Activated naive CD4-positive, alpha-beta T cell treated with anti-CD3 and anti-CD28 coated beads for 36 hours (primary cell): ENCODE measurements at regions not wholly inside any gene's neighbourhood (a gene's known extent, or its start where the extent isn't known, plus 50 kb on each side); places are given as distances from the start of the nearest gene placed in this dataset.
"Not testable (repeated sequence)": the region's sequence is repeated elsewhere in the genome, so short reads cannot be mapped to it uniquely, and the experiment has no call there.

Experiments used
- CTCF ChIA-PET: fragments of 350-600 bp; sonication (Branson Sonifier 250); formaldehyde crosslinking; loops from one replicate; lab custom pipeline; 2021; ENCODE audit warnings: antibody characterized with exemption; lab: Charles Lee
- DNase-seq: peaks from one replicate; pipeline ENCODE4 v3.0.0-alpha.2; 2020
- H3K27ac Mint-ChIP-seq: one replicate; pipeline ENCODE4 v1.8.0; 2021; ENCODE audit warnings: mild to moderate bottlenecking, mixed read lengths
- H3K27me3 Mint-ChIP-seq: one replicate; pipeline ENCODE4 v1.8.0; 2021; ENCODE audit warnings: low read depth, mixed read lengths
- H3K36me3 Mint-ChIP-seq: one replicate; pipeline ENCODE4 v1.8.0; 2021; ENCODE audit warnings: low read depth, mixed read lengths
- H3K4me1 Mint-ChIP-seq: one replicate; pipeline ENCODE4 v1.8.0; 2021; ENCODE audit warnings: low read depth, mixed read lengths
- H3K4me3 Mint-ChIP-seq: one replicate; pipeline ENCODE4 v1.8.0; 2021; ENCODE audit warnings: mild to moderate bottlenecking, moderate library complexity, mixed read lengths
- H3K9me3 Mint-ChIP-seq: one replicate; pipeline ENCODE4 v1.8.0; 2021; ENCODE audit warnings: mixed read lengths
- intact Hi-C: fragments of 100-400 bp; cut with micrococcal nuclease; formaldehyde crosslinking; loops from one replicate; pipeline ENCODE4 v1.15.1; 2023

DNA sequence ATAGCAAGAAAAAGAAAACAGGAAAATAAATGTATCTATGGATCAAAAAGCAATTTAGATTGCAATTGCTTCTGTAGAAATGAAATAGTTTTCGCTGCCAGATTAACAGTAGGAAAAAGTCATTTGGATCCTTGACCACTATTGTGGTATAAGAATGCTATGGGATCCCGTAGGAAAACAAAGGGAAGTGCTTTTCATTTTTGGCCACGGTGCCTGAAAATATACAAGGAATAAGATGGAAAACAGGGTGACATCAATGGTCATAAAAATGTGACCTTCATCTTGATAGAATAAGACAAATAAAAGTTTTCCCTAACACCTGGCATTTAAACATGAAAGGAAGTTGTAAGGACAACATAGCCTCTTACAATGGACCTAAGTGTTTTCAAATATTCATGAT is 622.8 kb downstream of the DACH1 start:
- peaks cover 2% of the 10 kb centered on the region for H3K27me3 Mint-ChIP-seq
- H3K27ac Mint-ChIP-seq: no peak overlapping the region
- no peak for DNase-seq
- no peaks in the 10 kb centered on the region for H3K9me3 Mint-ChIP-seq
- H3K36me3 Mint-ChIP-seq: no peaks in the 10 kb centered on the region
- no peaks in the 10 kb centered on the region for H3K4me1 Mint-ChIP-seq
- no peak overlapping the region for H3K4me3 Mint-ChIP-seq
- CTCF ChIA-PET: no interaction called here
- intact Hi-C loops: no loop called here

- H3K9me3 Mint-ChIP-seq: no peaks in the 10 kb centered on the region
- H3K27me3 Mint-ChIP-seq: peaks cover 2% of the 10 kb centered on the region
- H3K27ac Mint-ChIP-seq: no peak overlapping the region
- H3K4me3 Mint-ChIP-seq: no peak overlapping the region
- CTCF ChIA-PET: no interaction called here
- H3K4me1 Mint-ChIP-seq: no peaks in the 10 kb centered on the region
- no peak for DNase-seq
- H3K36me3 Mint-ChIP-seq: no peaks in the 10 kb centered on the region
- intact Hi-C loops: no loop called here
Measured at GRCh38 chr13:71242201-71242600, 624.8 kb downstream of the DACH1 start.

DNA sequence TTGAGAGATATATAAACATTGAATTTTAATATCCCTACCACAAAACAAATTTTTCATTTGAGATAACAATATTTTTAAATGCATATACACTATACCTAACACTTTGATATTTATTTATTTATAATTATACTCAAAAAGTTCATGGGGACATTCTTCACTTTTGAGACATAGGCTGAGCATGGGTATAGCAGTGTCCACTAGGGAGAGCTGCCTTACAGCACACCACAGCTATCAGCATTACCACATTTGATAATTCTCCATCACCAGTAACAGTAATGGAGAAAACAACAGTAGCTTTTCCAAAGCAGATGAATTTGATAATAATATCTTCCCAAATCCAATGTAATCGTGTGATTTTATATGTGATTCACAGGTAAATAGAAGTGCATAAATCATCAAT is 626.1 kb downstream of the DACH1 start:
- intact Hi-C loops: loop anchor here (2.0 kb wide), 1 partner anchor 638 kb away; no protein-coding TSS in a partner anchor
- CTCF ChIA-PET: no interaction called here
- DNase-seq: no peak
- no peak overlapping the region for H3K4me3 Mint-ChIP-seq
- H3K36me3 Mint-ChIP-seq: no peaks in the 10 kb centered on the region
- no peaks in the 10 kb centered on the region for H3K9me3 Mint-ChIP-seq
- no peaks in the 10 kb centered on the region for H3K4me1 Mint-ChIP-seq
- H3K27me3 Mint-ChIP-seq: peaks cover 2% of the 10 kb centered on the region
- H3K27ac Mint-ChIP-seq: no peak overlapping the region

GRCh38 chr13:71237332-71237731 is 629.7 kb downstream of the DACH1 start:
- DNase-seq: no peak
- H3K4me3 Mint-ChIP-seq: no peak overlapping the region
- peaks cover 2% of the 10 kb centered on the region for H3K27me3 Mint-ChIP-seq
- no peaks in the 10 kb centered on the region for H3K4me1 Mint-ChIP-seq
- intact Hi-C loops: no loop called here
- no peaks in the 10 kb centered on the region for H3K36me3 Mint-ChIP-seq
- no peaks in the 10 kb centered on the region for H3K9me3 Mint-ChIP-seq
- H3K27ac Mint-ChIP-seq: no peak overlapping the region
- CTCF ChIA-PET: no interaction called here

DNA sequence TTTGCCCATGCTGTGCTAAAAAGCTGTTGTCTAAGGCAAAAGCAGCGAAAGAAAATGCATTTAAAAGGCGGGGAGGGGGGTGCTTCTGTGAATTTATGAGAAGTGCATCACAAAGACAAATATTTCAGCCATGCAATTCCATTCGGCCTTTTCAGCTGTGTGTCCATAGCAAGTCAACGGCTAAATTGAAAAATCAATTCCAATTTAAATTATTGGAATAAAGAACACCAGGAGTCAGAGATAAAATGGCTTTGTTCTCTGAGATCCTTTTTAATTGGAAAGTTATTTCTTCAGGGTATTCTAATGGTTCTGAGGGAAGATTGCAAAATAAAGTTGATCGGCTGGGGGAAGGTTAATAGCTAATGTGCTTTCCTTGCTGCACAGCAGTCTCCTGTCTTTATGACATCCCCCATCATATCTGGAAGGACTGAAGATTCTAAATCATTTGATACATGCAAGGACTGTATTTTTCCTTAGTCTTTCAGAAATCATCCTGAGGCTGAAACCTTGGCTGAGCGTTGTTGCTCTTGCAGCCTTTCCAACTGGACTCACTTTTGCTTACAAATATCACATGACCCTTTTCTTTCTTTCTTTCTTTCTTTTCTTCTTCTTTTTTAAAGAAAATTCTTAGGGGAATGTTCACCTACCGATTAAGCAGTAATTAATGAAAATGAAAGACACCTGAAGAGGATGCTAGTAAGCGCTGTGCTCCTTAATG is 647.1 kb downstream of the DACH1 start:
- Mint-ChIP-seq H3K27ac (no peak overlapping the region), H3K4me3 (no peak overlapping the region), H3K36me3 (no peaks in the 10 kb centered on the region), H3K27me3 (peaks cover 6% of the 10 kb centered on the region), H3K4me1 (no peaks in the 10 kb centered on the region), H3K9me3 (no peaks in the 10 kb centered on the region)
- no peak for DNase-seq
- intact Hi-C loops: no loop called here
- CTCF ChIA-PET: no interaction called here

DNA sequence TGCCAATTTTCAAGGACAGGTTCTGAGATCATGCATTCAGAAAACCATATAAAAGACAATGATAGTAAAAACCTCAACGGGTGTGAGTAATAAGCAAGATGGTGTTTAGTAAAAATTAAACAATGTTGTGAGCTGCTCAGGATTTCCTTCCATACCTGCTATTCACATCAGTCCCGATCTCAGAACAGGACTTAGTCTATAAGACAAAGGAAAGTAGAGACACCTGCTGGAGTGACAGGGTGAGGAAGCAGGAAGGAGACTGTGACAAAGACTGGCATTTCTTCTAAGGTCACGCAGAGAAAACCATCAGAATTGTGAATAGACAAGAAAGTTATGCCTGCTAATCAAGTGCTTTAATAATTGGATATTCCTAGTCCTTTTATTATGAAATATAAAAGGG is 648.0 kb downstream of the DACH1 start:
- H3K4me1 Mint-ChIP-seq: no peaks in the 10 kb centered on the region
- DNase-seq: no peak

GRCh38 chr13:71217827-71218226 is 649.2 kb downstream of the DACH1 start:
- no peak overlapping the region for H3K4me3 Mint-ChIP-seq
- DNase-seq: no peak
- CTCF ChIA-PET: no interaction called here
- H3K27me3 Mint-ChIP-seq: peaks cover 8% of the 10 kb centered on the region
- H3K9me3 Mint-ChIP-seq: no peaks in the 10 kb centered on the region
- H3K27ac Mint-ChIP-seq: no peak overlapping the region
- H3K4me1 Mint-ChIP-seq: no peaks in the 10 kb centered on the region
- intact Hi-C loops: no loop called here
- H3K36me3 Mint-ChIP-seq: no peaks in the 10 kb centered on the region

More for the DNA sequence above, 648.0 kb downstream of the DACH1 start:
- Mint-ChIP-seq H3K27ac (no peak overlapping the region), H3K27me3 (peaks cover 8% of the 10 kb centered on the region), H3K9me3 (no peaks in the 10 kb centered on the region), H3K4me3 (no peak overlapping the region), H3K36me3 (no peaks in the 10 kb centered on the region)
- CTCF ChIA-PET: no interaction called here
- intact Hi-C loops: no loop called here

DNA sequence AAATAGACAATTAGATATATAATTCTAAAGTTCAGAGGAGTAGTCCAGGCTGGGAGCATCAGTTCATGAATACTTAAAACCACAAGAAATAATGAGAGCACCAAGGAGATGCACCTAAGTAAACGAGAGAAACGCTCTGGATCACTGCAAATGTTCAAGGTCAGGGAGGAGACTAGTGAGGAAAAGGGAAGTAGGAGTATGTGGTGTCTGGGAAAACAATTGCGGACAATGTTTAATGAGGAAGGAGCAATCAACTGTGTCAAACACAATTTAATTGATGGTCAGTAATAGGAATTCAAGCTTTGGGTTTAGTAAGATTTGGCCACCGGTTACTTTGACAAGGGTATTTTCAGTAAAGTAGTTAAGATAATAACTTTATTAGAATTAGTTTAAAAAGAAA is 652.2 kb downstream of the DACH1 start:
- no peak overlapping the region for H3K4me3 Mint-ChIP-seq

DNA sequence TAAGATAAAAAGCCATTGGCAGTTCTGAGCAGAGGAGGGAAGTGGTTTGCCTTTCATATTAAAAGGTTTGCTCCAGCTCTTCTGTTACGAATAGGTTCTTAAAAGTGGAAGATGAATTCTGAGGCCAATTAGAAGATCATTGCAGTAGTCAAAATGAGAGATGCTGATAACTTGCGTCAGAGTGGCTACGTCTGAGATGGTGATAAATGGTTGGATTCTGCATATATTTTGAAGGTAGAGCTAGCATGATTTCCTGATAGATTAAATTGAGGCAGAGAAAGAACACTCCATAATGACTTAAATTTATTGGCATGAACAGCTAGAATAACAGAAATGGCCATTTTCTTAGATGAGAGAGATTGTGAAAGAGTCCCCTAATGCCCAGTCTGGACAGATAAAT is 652.6 kb downstream of the DACH1 start:
- no peak overlapping the region for H3K4me3 Mint-ChIP-seq
- H3K27me3 Mint-ChIP-seq: peaks cover 10% of the 10 kb centered on the region
- no peaks in the 10 kb centered on the region for H3K9me3 Mint-ChIP-seq
- CTCF ChIA-PET: no interaction called here
- no peaks in the 10 kb centered on the region for H3K4me1 Mint-ChIP-seq
- H3K27ac Mint-ChIP-seq: no peak overlapping the region
- DNase-seq: no peak
- intact Hi-C loops: no loop called here
- H3K36me3 Mint-ChIP-seq: no peaks in the 10 kb centered on the region

More for the DNA sequence above, 652.2 kb downstream of the DACH1 start:
- Mint-ChIP-seq H3K4me1 (no peaks in the 10 kb centered on the region), H3K36me3 (no peaks in the 10 kb centered on the region), H3K27me3 (peaks cover 10% of the 10 kb centered on the region), H3K9me3 (no peaks in the 10 kb centered on the region), H3K27ac (no peak overlapping the region)
- intact Hi-C loops: no loop called here
- no peak for DNase-seq
- CTCF ChIA-PET: no interaction called here

GRCh38 chr13:71213252-71213821 is 653.7 kb downstream of the DACH1 start:
- no peak overlapping the region for H3K27ac Mint-ChIP-seq
- no peaks in the 10 kb centered on the region for H3K36me3 Mint-ChIP-seq
- no peaks in the 10 kb centered on the region for H3K9me3 Mint-ChIP-seq
- no peak for DNase-seq
- peaks cover 5% of the 10 kb centered on the region for H3K27me3 Mint-ChIP-seq
- no peaks in the 10 kb centered on the region for H3K4me1 Mint-ChIP-seq
- H3K4me3 Mint-ChIP-seq: no peak overlapping the region
- intact Hi-C loops: no loop called here
- CTCF ChIA-PET: no interaction called here

DNA sequence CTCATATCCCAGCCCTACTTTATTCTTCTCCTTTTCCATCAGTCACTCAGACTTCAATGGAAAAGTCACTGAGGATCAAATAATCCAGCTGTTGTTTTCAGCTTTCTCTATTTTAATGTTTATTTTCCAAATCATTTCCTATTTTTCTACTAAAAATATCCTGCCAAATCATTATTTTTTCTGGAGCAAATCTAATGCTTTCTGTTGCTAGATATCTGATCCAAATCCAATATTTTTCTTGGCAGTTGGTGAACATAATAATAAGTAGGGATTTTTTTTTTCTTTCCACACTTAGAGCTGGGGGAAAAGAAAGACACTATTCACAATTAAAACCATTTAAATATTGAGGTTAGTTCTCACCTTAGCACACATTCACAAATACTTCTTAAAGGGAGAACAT is 656.1 kb downstream of the DACH1 start:
- CTCF ChIA-PET: no interaction called here
- DNase-seq: no peak
- Mint-ChIP-seq H3K9me3 (no peaks in the 10 kb centered on the region), H3K4me1 (no peaks in the 10 kb centered on the region), H3K27me3 (peaks cover 5% of the 10 kb centered on the region), H3K36me3 (no peaks in the 10 kb centered on the region), H3K4me3 (no peak overlapping the region), H3K27ac (no peak overlapping the region)
- intact Hi-C loops: no loop called here

DNA sequence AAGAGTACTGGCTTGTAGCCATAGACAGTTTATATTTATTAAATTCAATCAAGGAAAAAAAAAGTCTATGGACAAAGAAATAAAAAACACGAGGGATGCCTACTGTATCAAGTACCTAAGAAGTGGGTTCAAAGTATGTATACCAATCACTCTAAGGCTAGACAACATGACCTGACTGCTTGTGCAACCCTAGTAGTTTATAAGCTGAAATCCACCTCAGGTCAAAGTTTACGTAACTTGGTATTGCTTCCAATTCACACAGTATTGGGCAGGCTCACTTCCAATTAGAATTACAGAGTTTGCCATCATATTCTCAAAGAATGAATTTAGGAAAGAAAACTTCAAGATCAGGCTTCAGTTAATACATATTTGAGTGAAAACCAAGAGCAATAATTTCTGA is 657.8 kb downstream of the DACH1 start:
- CTCF ChIA-PET: no interaction called here
- DNase-seq: no peak
- no peaks in the 10 kb centered on the region for H3K9me3 Mint-ChIP-seq
- no peak overlapping the region for H3K27ac Mint-ChIP-seq
- H3K4me1 Mint-ChIP-seq: no peaks in the 10 kb centered on the region
- H3K4me3 Mint-ChIP-seq: no peak overlapping the region
- intact Hi-C loops: no loop called here
- peaks cover 3% of the 10 kb centered on the region for H3K27me3 Mint-ChIP-seq
- no peaks in the 10 kb centered on the region for H3K36me3 Mint-ChIP-seq

DNA sequence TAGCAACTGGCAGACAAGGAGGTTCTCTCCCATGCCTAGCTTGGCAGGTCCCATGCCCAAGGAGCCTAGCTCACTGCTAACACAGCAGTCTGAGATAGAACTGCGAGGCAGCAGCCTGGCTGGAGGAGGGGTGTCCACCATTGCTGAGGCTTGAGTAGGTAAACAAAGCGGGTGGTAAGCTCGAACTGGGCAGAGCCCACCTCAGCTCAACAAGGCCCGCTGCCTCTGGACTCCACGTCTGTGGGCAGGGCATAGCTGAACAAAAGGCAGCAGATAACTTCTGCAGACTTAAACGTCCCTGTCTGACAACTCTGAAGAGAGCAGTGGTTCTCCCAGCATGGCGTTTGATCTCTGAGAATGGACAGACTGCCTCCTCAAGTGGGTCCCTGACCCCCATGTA is 682.4 kb downstream of the DACH1 start:
- H3K27me3 Mint-ChIP-seq, H3K4me3 Mint-ChIP-seq, intact Hi-C loops, H3K4me1 Mint-ChIP-seq, H3K36me3 Mint-ChIP-seq, CTCF ChIA-PET, DNase-seq, H3K9me3 Mint-ChIP-seq, H3K27ac Mint-ChIP-seq: not testable (repeated sequence)
